HepG2 (cell line): ENCODE measurements at regions not wholly inside any gene's neighbourhood (a gene's known extent, or its start where the extent isn't known, plus 50 kb on each side); places are given as distances from the start of the nearest gene placed in this dataset.

ENCODE experiments used
- ATF7 ChIP-seq, 2 experiments: fragments of 450-650 bp in 1 of 2; sonication (generic) in 1 of 2; formaldehyde crosslinking in 1 of 2; IDR thresholded peaks; 2 replicates each; pipeline versions ENCODE4 v1.4.0 to v1.6.1; 2016 to 2020; ENCODE audit warnings: antibody characterized with exemption in 1 of 2, mild to moderate bottlenecking in 1 of 2, missing genetic modification reagents in 1 of 2
- DNMT1 ChIP-seq: sonication (generic); formaldehyde crosslinking; IDR thresholded peaks from 2 replicates; pipeline ENCODE4 v1.5.1; 2020; ENCODE audit warnings: mild to moderate bottlenecking, missing genetic modification reagents
- HNRNPH1 ChIP-seq: fragments of 200-400 bp; formaldehyde crosslinking; optimal IDR thresholded peaks from 2 replicates; pipeline ENCODE3; 2017; ENCODE audit warnings: mild to moderate bottlenecking, low read depth, low read length
- HNRNPK ChIP-seq: fragments of 200-400 bp; formaldehyde crosslinking; IDR thresholded peaks from 2 replicates; pipeline ENCODE4 v1.6.1; 2018; ENCODE audit warnings: low read length, low read depth, moderate library complexity, mild to moderate bottlenecking; ENCODE audit not compliant: poor library complexity, severe bottlenecking
- KMT2B ChIP-seq: IDR thresholded peaks from 2 replicates; pipeline ENCODE4 v1.6.1; 2016; ENCODE audit warnings: missing genetic modification reagents, missing compliant biosample characterization
- YEATS4 ChIP-seq: sonication (generic); formaldehyde crosslinking; IDR thresholded peaks from 2 replicates; pipeline ENCODE4 v1.4.0; 2020; ENCODE audit warnings: missing genetic modification reagents, borderline replicate concordance
- TF ChIP-seq, protein P1 (sequence below): sonication (generic); formaldehyde crosslinking; IDR thresholded peaks from one replicate; pipeline ENCODE4 v1.5.1; 2020; ENCODE audit warnings: mild to moderate bottlenecking, missing genetic modification reagents; ENCODE audit errors: not compliant biosample characterization
- TF ChIP-seq, protein P2 (sequence below): sonication (generic); formaldehyde crosslinking; IDR thresholded peaks from 2 replicates; pipeline ENCODE4 v1.4.0; 2020; ENCODE audit warnings: mild to moderate bottlenecking, missing genetic modification reagents
- TF ChIP-seq, protein P3 (sequence below): IDR thresholded peaks from 2 replicates; pipeline ENCODE4 v1.6.1; 2012; ENCODE audit warnings: inconsistent platforms

DNA sequence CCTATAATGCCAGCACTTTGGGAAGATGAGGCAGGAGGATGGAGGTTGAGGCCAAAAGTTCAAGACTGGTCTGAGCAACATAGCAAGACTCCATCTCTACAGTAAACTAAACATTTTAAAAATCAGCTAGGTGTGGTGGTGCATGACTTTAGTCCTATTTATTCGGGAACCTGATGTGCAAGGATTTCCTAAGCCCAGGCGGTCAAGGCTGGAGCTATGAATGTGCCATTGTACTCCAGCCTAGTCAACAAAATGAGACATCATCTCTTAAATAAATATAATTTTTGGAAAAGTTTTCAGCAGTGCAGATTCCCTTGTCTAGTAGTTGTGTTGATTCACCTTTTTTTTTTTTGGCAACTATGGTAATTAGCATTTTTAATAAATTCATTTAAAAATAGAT is 928.7 kb upstream of the PRKX start:
- TF ChIP-seq HNRNPK (no peak), KMT2B (CRISPR knock-in tag) (no peak), ATF7 (IDR thresholded peaks at IDR 0.05) (no peak), ATF7 (CRISPR knock-in tag; IDR thresholded peaks at IDR 0.05) (no peak), DNMT1 (CRISPR knock-in tag) (no peak), HNRNPH1 (no peak), YEATS4 (CRISPR knock-in tag) (no peak)
- TF ChIP-seq, protein P1, sequence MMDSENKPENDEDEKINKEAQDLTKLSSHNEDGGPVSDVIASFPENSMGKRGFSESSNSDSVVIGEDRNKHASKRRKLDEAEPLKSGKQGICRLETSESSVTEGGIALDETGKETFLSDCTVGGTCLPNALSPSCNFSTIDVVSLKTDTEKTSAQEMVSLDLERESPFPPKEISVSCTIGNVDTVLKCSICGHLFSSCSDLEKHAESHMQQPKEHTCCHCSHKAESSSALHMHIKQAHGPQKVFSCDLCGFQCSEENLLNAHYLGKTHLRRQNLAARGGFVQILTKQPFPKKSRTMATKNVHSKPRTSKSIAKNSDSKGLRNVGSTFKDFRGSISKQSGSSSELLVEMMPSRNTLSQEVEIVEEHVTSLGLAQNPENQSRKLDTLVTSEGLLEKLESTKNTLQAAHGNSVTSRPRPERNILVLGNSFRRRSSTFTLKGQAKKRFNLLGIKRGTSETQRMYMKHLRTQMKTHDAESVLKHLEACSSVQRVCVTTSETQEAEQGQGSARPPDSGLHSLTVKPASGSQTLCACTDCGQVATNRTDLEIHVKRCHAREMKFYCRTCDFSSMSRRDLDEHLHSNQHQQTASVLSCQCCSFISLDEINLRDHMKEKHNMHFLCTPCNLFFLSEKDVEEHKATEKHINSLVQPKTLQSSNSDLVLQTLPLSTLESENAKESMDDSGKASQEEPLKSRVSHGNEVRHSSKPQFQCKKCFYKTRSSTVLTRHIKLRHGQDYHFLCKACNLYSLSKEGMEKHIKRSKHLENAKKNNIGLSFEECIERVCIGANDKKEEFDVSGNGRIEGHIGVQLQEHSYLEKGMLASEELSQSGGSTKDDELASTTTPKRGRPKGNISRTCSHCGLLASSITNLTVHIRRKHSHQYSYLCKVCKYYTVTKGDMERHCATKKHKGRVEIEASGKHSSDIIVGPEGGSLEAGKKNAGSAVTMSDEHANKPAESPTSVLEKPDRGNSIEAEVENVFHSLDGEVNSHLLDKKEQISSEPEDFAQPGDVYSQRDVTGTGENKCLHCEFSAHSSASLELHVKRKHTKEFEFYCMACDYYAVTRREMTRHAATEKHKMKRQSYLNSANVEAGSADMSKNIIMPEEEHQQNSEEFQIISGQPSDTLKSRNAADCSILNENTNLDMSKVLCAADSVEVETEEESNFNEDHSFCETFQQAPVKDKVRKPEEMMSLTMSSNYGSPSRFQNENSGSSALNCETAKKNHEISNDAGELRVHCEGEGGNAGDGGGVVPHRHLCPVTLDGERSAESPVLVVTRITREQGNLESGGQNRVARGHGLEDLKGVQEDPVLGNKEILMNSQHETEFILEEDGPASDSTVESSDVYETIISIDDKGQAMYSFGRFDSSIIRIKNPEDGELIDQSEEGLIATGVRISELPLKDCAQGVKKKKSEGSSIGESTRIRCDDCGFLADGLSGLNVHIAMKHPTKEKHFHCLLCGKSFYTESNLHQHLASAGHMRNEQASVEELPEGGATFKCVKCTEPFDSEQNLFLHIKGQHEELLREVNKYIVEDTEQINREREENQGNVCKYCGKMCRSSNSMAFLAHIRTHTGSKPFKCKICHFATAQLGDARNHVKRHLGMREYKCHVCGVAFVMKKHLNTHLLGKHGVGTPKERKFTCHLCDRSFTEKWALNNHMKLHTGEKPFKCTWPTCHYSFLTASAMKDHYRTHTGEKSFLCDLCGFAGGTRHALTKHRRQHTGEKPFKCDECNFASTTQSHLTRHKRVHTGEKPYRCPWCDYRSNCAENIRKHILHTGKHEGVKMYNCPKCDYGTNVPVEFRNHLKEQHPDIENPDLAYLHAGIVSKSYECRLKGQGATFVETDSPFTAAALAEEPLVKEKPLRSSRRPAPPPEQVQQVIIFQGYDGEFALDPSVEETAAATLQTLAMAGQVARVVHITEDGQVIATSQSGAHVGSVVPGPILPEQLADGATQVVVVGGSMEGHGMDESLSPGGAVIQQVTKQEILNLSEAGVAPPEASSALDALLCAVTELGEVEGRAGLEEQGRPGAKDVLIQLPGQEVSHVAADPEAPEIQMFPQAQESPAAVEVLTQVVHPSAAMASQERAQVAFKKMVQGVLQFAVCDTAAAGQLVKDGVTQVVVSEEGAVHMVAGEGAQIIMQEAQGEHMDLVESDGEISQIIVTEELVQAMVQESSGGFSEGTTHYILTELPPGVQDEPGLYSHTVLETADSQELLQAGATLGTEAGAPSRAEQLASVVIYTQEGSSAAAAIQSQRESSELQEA (CRISPR knock-in tag) = no peak
- TF ChIP-seq, protein P2, sequence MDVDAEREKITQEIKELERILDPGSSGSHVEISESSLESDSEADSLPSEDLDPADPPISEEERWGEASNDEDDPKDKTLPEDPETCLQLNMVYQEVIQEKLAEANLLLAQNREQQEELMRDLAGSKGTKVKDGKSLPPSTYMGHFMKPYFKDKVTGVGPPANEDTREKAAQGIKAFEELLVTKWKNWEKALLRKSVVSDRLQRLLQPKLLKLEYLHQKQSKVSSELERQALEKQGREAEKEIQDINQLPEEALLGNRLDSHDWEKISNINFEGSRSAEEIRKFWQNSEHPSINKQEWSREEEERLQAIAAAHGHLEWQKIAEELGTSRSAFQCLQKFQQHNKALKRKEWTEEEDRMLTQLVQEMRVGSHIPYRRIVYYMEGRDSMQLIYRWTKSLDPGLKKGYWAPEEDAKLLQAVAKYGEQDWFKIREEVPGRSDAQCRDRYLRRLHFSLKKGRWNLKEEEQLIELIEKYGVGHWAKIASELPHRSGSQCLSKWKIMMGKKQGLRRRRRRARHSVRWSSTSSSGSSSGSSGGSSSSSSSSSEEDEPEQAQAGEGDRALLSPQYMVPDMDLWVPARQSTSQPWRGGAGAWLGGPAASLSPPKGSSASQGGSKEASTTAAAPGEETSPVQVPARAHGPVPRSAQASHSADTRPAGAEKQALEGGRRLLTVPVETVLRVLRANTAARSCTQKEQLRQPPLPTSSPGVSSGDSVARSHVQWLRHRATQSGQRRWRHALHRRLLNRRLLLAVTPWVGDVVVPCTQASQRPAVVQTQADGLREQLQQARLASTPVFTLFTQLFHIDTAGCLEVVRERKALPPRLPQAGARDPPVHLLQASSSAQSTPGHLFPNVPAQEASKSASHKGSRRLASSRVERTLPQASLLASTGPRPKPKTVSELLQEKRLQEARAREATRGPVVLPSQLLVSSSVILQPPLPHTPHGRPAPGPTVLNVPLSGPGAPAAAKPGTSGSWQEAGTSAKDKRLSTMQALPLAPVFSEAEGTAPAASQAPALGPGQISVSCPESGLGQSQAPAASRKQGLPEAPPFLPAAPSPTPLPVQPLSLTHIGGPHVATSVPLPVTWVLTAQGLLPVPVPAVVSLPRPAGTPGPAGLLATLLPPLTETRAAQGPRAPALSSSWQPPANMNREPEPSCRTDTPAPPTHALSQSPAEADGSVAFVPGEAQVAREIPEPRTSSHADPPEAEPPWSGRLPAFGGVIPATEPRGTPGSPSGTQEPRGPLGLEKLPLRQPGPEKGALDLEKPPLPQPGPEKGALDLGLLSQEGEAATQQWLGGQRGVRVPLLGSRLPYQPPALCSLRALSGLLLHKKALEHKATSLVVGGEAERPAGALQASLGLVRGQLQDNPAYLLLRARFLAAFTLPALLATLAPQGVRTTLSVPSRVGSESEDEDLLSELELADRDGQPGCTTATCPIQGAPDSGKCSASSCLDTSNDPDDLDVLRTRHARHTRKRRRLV (CRISPR knock-in tag) = no peak
- TF ChIP-seq, protein P3, sequence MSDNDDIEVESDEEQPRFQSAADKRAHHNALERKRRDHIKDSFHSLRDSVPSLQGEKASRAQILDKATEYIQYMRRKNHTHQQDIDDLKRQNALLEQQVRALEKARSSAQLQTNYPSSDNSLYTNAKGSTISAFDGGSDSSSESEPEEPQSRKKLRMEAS = no peak
